ENCODE measurements at regions not wholly inside any gene's neighbourhood (a gene's known extent, or its start where the extent isn't known, plus 50 kb on each side); places are given as distances from the start of the nearest gene placed in this dataset.
"Not testable (repeated sequence)": the region's sequence is repeated elsewhere in the genome, so short reads cannot be mapped to it uniquely, and the experiment has no call there.

DNA sequence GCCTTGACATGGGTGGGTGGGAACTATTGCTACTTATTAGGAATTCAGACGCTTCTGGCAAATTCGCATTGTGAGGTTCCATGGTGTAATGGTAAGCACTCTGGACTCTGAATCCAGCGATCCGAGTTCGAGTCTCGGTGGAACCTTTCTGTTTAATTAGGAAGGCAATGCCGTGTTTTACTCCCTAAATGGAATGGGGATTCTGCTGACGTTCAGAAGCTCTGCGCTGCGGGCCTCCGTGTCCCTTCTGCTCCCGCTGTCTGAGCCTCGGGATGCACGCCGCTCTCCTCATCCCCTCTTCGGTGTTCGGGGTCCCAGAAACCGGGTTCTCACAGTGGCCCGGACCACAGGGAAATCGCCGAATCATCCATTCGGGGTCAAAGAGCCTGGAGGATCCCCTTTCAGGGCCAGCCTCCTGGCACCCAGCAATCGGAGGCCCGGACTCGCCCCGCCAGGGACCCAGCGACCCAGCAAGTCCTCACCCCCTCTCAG is 280.3 kb downstream of the FAM72C start:
- DNase-seq: no peak

- DNase-seq: no peak
These were observed 282.0 kb downstream of the FAM72C start for GRCh38 chr1:143689781-143690180.

DNA sequence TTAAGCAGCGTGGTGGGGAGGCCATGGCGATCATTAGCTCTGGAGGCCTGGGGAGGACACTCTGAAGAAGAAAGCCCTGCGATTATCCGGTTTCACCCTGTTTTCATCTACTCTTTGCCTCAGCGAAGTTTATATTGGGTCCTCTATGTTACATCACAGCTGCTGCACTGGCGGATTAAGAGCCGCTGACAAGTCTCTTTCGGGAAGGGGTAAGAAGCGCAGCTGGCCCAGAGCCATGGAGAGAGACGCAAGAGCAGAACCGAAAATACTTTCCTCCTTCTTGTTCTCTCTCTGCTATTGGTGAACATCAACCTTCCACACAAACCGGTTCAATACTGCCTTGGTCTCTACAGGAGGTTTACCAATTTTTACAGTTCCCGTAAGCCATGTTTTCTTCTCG is 291.5 kb downstream of the FAM72C start:
- DNase-seq: no peak

DNA sequence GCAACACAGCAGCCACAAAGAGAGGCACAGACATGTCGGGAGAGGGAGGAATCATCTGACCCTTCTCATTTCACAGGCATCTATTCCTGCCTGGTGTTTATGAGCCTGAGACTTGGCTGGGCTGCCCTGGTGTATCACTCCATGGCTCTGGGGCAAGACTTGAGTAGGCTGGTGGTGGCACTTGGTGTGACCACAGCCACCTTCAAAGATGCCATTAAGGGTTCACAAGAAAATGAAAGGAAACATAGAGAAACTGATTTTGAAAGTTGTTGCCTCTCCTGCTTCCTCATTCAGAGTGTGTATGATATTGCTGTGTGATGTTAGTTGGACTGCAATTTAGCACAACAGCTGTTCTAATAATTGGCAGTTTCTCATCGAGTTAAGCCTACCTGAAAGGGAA is 298.8 kb downstream of the FAM72C start:
- DNase-seq: no peak

- DNase-seq: no peak
These were observed 304.1 kb downstream of the FAM72C start for GRCh38 chr1:143667730-143668129.

- DNase-seq: no peak
These were observed 304.9 kb downstream of the FAM72C start for GRCh38 chr1:143666851-143667250.

DNA sequence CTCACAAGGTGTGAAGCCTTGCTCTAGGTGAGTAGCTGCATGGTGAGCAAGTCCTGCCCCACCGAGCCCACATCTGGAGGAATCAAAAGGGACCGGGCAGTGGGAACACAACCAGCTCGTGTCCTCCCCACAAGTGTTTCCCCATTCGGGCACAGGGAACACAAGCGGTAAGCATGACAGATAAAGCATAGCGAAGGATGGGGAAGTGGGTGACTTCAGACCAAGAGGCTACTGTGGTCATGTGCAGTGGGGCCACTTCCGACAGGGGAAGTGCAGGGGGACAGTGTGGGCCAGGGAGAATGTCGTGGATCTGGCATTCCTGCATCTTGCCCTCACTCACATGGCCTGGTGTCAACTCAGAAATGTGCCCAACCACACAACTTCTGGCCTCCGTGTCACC is 306.2 kb downstream of the FAM72C start:
- DNase-seq: no peak

- not testable (repeated sequence) for DNase-seq
These were observed 308.7 kb downstream of the FAM72C start for GRCh38 chr1:143663056-143663455.

GRCh38 chr1:143661418-143662101 is 310.2 kb downstream of the FAM72C start:
- no peak for DNase-seq

GRCh38 chr1:143660354-143660941 is 311.3 kb downstream of the FAM72C start:
- DNase-seq: no peak

- DNase-seq: no peak
These were observed 318.4 kb downstream of the FAM72C start for GRCh38 chr1:143653429-143653802.

GRCh38 chr1:143652744-143653428 is 318.9 kb downstream of the FAM72C start:
- DNase-seq: no peak

- no peak for DNase-seq
These were observed 319.6 kb downstream of the FAM72C start for GRCh38 chr1:143652187-143652586.

DNA sequence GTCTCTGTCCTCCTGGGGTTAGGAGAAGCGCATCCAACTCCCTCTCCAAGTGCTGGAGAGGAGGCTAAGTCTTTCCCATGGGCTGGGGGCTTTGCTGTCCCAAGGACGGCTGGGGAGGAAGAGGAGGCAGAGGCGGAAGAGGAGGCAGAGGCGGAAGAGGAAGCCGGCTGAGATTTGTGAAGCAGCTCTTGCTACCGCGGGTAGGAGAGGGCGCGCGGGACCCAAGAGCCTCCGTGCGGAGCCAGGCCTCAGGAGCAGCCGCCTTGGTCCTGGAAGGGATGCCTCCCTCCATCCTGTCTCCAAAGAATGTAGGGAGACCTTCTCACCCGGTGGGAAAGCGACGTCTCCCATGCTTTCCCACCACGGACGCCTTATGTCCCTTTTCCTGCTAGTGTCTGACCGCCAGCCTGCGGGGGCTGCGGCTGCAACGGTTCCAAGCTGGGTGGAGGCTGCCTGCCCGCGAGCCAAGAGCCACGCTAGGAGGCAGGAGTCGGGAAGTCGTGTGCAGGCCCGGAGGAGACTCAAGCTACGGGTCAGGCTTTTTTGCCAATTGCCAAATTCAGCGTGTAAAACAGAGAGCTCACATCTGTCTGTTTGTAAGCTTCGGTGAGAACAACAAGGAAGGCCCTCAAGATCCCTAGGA is 320.3 kb downstream of the FAM72C start:
- no peak for DNase-seq

- not testable (repeated sequence) for DNase-seq
These were observed 327.8 kb downstream of the FAM72C start for GRCh38 chr1:143644035-143644434.

GRCh38 chr1:143643148-143643885 is 328.5 kb downstream of the FAM72C start:
- DNase-seq: no peak

DNA sequence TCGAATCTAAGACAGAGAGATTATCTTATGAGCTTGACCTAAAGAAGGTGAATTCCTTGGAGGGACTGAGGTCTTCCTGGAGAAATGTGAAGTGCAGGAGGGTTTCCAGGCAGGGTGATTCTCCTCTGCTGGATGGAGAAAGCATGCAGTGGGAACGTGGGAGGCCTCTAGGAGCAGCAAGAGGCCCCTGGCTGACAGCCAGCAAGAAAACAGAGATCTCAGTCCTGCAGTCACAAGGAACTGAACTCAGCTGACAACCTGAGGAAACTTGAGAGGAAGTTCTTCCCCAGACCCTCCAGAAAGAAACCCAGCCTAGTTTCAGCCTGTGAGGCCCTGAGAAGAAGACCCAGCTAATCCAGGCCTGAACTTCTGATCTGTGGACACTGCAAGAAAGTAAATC is 345.9 kb downstream of the FAM72C start:
- no peak for DNase-seq

- no peak for DNase-seq
These were observed 351.9 kb downstream of the FAM72C start for GRCh38 chr1:143619851-143620250.

DNA sequence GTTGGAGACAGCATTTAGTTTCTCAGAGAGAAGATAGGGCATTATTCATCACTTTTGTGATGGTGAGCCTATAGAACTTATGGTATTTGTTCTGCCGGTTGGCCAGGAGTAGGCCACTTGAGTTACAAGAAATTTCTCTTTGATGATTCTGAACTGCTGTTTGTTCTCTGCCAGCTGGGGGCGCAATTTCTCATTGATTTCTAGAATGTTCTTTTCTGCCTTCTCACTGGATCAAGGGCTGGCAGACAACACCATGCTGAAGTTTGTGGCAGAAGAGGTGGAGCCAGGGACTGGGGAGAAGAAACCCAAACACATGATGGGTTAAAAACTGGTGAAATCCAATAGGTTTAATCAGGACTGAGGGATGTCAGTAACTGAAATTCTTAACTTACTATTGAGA is 360.6 kb downstream of the FAM72C start:
- no peak for DNase-seq

DNA sequence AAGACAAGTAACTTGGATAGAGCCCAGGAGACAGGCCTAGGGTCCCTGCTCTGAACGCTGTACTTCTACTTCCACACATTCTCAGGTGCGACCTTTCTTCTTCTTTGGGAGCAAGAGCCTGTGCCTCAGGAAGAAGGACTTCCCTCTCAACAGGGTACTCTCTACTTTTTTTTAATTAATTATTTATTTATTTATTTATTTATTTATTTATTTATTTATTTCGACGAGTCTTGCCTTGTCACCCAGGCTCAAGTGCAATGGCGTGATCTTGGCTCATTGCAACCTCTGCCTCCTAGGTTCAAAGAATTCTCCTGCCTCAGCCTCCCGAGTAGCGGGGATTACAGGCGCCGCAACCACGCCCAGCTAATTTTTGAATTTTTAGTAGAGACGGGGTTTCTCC is 361.6 kb downstream of the FAM72C start:
- no peak for DNase-seq

GRCh38 chr1:143604887-143605286 is 366.9 kb downstream of the FAM72C start:
- no peak for DNase-seq

- no peak for DNase-seq
These were observed 387.3 kb downstream of the FAM72C start for GRCh38 chr1:143584508-143584907.
